ENCODE measurements at regions not wholly inside any gene's neighbourhood (a gene's known extent, or its start where the extent isn't known, plus 50 kb on each side); places are given as distances from the start of the nearest gene placed in this dataset.

DNA sequence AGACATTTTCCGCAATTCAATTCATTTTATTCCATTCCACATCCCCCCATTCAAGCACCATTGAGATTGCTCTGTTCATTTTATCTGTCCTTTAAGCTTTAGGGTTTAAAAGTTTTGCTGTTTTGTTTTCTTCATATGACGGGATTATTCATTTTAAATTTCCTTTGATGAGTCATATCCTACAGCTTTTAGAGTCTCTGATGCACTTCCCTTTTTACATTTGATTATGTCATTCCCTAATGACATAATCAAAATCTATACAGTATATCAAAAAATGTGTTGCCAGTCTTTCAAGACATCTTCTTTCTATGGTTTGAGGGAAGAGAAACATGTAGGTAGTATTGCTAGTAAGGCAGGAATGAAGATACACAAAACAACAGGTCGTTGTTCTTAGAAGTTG lies 456.3 kb downstream of the PDGFC start:
- TF ChIP-seq, protein P1, sequence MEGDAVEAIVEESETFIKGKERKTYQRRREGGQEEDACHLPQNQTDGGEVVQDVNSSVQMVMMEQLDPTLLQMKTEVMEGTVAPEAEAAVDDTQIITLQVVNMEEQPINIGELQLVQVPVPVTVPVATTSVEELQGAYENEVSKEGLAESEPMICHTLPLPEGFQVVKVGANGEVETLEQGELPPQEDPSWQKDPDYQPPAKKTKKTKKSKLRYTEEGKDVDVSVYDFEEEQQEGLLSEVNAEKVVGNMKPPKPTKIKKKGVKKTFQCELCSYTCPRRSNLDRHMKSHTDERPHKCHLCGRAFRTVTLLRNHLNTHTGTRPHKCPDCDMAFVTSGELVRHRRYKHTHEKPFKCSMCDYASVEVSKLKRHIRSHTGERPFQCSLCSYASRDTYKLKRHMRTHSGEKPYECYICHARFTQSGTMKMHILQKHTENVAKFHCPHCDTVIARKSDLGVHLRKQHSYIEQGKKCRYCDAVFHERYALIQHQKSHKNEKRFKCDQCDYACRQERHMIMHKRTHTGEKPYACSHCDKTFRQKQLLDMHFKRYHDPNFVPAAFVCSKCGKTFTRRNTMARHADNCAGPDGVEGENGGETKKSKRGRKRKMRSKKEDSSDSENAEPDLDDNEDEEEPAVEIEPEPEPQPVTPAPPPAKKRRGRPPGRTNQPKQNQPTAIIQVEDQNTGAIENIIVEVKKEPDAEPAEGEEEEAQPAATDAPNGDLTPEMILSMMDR (IDR thresholded peaks at IDR 0.05), result no peak
- TF ChIP-seq POLR2A (IDR thresholded peaks at IDR 0.05; ENCODE audit: low read depth), result no peak
- TF ChIP-seq EP300 (IDR thresholded peaks at IDR 0.05), result no peak
- TF ChIP-seq POLR2AphosphoS5 (IDR thresholded peaks at IDR 0.05), result no peak

Data from esophagus muscularis mucosa (tissue), 4 donors.